Esophagus muscularis mucosa (tissue), 4 donors: ENCODE measurements at regions not wholly inside any gene's neighbourhood (a gene's known extent, or its start where the extent isn't known, plus 50 kb on each side); places are given as distances from the start of the nearest gene placed in this dataset.

Experiments used
- DNase-seq: peaks from one replicate; pipeline ENCODE4 v3.0.0-alpha.2; 2017; ENCODE audit errors: extremely low spot score
- H3K27ac ChIP-seq, 4 donors: fragments of 200-600 bp; sonication (generic); replicated peaks in 1 of 4; 1 replicate in 3 of 4; 2 replicates in 1 of 4; pipeline ENCODE4 v1.5.1; 2016 to 2019; ENCODE audit warnings: mild to moderate bottlenecking in 1 of 4
- H3K27me3 ChIP-seq, 4 donors: fragments of 200-600 bp; sonication (generic); one replicate each; pipeline versions ENCODE4 v1.5.1 to v1.6.0; 2016 to 2019
- H3K36me3 ChIP-seq, 4 donors: fragments of 200-600 bp; sonication (generic); one replicate each; pipeline ENCODE4 v1.5.1; 2016 to 2019
- H3K4me1 ChIP-seq, 4 donors: fragments of 200-600 bp; sonication (generic); one replicate each; pipeline ENCODE4 v1.5.1; 2016 to 2019
- H3K4me3 ChIP-seq, 4 donors: fragments of 200-600 bp; sonication (generic); 1 replicate in 2 of 4; 2 replicates in 2 of 4; pipeline ENCODE4 v1.5.1; 2016 to 2019; ENCODE audit warnings: mild to moderate bottlenecking in 4 of 4, moderate library complexity in 1 of 4
- H3K9me3 ChIP-seq, 4 donors: fragments of 200-600 bp; sonication (generic); 1 replicate in 3 of 4; 2 replicates in 1 of 4; pipeline ENCODE4 v1.5.1; 2016 to 2019
- EP300 ChIP-seq: sonication (generic); formaldehyde crosslinking; IDR thresholded peaks from one replicate; pipeline ENCODE4 v1.6.1; 2017; ENCODE audit warnings: antibody characterized with exemption
- POLR2A ChIP-seq: fragments of 450-650 bp; IDR thresholded peaks from one replicate; pipeline ENCODE4 v1.6.1; 2017; ENCODE audit warnings: antibody characterized with exemption, moderate library complexity, mild to moderate bottlenecking, low read depth
- POLR2AphosphoS5 ChIP-seq, 2 donors: sonication (generic); formaldehyde crosslinking; IDR thresholded peaks; one replicate each; pipeline ENCODE4 v1.6.1; 2017; ENCODE audit warnings: antibody characterized with exemption in 2 of 2
- WGBS: methylation state at CpG from one replicate; pipeline ENCODE4 v1.1.5; 2018; 5-methylcytosine and 5-hydroxymethylcytosine counted together
- intact Hi-C: fragments of 100-400 bp; cut with DNase I; formaldehyde crosslinking; loops from one replicate; pipeline ENCODE4 v1.15.1; 2023
- TF ChIP-seq, protein P1 (sequence below), 3 experiments: fragments of 200-600 bp in 2 of 3; fragments of 450-650 bp in 1 of 3; sonication (generic) in 2 of 3; IDR thresholded peaks; one replicate each; pipeline ENCODE4 v1.5.1; 2017 to 2019; ENCODE audit warnings: antibody characterized with exemption in 3 of 3, mild to moderate bottlenecking in 2 of 3, moderate library complexity in 1 of 3

- no peak for DNase-seq
- intact Hi-C loops = no loop called here
- Histone ChIP-seq H3K9me3 (no peaks in the 10 kb centered on the region), H3K36me3 (no peaks in the 10 kb centered on the region), H3K4me1 (no peaks in the 10 kb centered on the region), H3K27ac (no peak overlapping the region), H3K27me3 (no peaks in the 10 kb centered on the region), H3K4me3 (no peak overlapping the region)
- TF ChIP-seq EP300 (no peak), POLR2A (no peak), POLR2AphosphoS5 (IDR thresholded peaks at IDR 0.05) (no peak)
- TF ChIP-seq, protein P1, sequence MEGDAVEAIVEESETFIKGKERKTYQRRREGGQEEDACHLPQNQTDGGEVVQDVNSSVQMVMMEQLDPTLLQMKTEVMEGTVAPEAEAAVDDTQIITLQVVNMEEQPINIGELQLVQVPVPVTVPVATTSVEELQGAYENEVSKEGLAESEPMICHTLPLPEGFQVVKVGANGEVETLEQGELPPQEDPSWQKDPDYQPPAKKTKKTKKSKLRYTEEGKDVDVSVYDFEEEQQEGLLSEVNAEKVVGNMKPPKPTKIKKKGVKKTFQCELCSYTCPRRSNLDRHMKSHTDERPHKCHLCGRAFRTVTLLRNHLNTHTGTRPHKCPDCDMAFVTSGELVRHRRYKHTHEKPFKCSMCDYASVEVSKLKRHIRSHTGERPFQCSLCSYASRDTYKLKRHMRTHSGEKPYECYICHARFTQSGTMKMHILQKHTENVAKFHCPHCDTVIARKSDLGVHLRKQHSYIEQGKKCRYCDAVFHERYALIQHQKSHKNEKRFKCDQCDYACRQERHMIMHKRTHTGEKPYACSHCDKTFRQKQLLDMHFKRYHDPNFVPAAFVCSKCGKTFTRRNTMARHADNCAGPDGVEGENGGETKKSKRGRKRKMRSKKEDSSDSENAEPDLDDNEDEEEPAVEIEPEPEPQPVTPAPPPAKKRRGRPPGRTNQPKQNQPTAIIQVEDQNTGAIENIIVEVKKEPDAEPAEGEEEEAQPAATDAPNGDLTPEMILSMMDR (IDR thresholded peaks at IDR 0.05) = no peak
- WGBS = 55% methylated on average over 4 of the region's 4 CpGs
Observed at GRCh38 chr11:81072273-81072672, 1631.4 kb upstream of the TENM4 start.

GRCh38 chr11:81071606-81072005 is 1630.8 kb upstream of the TENM4 start:
- TF ChIP-seq POLR2A (no peak), POLR2AphosphoS5 (IDR thresholded peaks at IDR 0.05) (no peak), EP300 (no peak)
- TF ChIP-seq, protein P1 (IDR thresholded peaks at IDR 0.05) = no peak
- intact Hi-C loops = no loop called here
- no peaks in the 10 kb centered on the region for H3K9me3 ChIP-seq
- H3K27ac ChIP-seq = no peak overlapping the region
- 71% methylated on average over 5 of the region's 5 CpGs for WGBS
- no peaks in the 10 kb centered on the region for H3K4me1 ChIP-seq
- no peaks in the 10 kb centered on the region for H3K27me3 ChIP-seq
- no peaks in the 10 kb centered on the region for H3K36me3 ChIP-seq
- H3K4me3 ChIP-seq = no peak overlapping the region
- no peak for DNase-seq

DNA sequence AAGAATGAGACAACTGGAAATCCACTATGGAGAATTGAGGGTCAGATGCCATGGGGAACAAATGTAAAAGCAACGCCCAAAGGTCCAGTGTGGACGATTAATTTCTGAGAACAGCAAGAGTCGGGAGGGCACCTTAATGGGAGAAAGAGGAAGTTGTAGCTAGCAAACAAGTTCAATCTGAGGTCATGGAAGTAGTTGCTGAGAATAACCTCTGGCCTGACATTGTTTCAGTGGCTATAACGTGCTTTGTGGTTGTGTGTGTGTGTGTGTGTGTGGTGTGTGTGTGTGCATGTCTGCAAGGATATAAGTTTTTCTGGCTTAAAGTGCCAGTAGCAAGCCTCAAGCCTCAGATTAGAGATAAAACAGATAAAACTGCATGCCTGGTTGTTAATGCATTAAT is 1630.1 kb upstream of the TENM4 start:
- WGBS = 42% methylated on average over 4 of the region's 4 CpGs
- H3K27me3 ChIP-seq = no peaks in the 10 kb centered on the region
- intact Hi-C loops = no loop called here
- H3K27ac ChIP-seq = no peak overlapping the region
- TF ChIP-seq, protein P1 (IDR thresholded peaks at IDR 0.05) = no peak
- TF ChIP-seq EP300 = no peak
- no peak for TF ChIP-seq POLR2AphosphoS5 (IDR thresholded peaks at IDR 0.05)
- no peak for TF ChIP-seq POLR2A
- no peaks in the 10 kb centered on the region for H3K9me3 ChIP-seq
- no peak overlapping the region for H3K4me3 ChIP-seq
- H3K36me3 ChIP-seq = no peaks in the 10 kb centered on the region
- no peak for DNase-seq
- no peaks in the 10 kb centered on the region for H3K4me1 ChIP-seq

DNA sequence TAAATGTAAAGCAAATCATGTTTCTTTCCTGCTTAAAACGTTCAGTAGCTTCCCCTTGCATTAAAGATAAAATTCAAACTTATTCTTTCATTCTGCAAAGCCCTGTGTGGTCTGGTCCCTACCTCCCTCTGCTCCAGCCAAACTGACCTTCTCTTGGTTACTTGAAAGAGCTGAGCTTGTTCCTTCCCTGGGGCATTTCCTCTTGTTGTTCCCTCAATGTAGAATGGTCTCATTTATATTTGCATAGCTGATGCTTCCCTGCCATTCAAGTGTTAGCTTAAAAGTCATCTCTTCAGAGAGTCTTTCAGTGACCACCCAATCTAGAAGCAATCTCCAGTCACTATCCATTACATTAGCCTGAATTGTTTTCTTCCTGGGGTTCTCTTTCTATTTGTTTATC is 1618.5 kb upstream of the TENM4 start:
- no peaks in the 10 kb centered on the region for H3K9me3 ChIP-seq
- no peaks in the 10 kb centered on the region for H3K27me3 ChIP-seq
- intact Hi-C loops = no loop called here
- no peak for DNase-seq
- 29% methylated on average over 1 of the region's 1 CpG for WGBS
- H3K36me3 ChIP-seq = no peaks in the 10 kb centered on the region
- TF ChIP-seq POLR2AphosphoS5 (IDR thresholded peaks at IDR 0.05) = no peak
- TF ChIP-seq, protein P1 (IDR thresholded peaks at IDR 0.05) = no peak
- TF ChIP-seq EP300 = no peak
- no peak for TF ChIP-seq POLR2A
- H3K4me3 ChIP-seq = no peak overlapping the region
- H3K27ac ChIP-seq = no peak overlapping the region
- H3K4me1 ChIP-seq = no peaks in the 10 kb centered on the region

DNA sequence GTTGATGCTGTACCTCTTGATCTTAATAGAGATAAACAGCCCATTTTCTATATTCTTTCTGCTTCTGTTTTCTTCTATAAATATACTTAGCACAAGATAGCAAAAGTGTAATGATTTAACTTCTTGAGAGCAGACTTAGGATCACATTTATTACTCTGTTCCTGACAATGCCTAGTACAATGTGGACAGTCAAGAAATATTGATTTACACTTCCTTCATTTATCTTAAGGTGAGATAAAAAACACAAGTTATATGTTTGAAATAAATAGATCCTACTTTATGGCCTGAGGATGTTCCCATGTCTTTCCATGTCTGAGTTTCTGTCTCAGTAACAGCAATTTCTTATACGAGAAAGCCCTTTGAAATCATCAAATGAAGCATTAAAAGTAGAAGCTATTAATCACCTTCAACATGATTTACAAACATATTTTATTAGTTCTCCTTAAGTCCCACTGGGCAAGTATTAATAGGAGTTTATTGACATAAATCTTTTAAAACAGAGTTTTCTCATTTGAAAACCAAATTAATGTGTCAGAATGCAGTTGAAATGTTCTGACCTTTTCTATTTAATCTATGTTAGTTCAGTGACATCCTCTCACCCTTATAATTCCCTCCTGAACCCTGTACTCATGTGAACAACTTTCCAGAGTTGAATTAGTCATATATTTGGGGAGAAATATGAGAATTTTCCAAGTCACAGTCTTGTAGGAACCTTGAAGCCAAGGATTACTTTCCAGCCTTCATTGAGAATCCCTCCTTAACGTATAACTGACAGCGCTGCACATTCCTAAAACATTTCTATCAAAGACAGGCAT is 1611.7 kb upstream of the TENM4 start:
- Histone ChIP-seq H3K9me3 (no peaks in the 10 kb centered on the region), H3K4me1 (no peaks in the 10 kb centered on the region), H3K36me3 (no peaks in the 10 kb centered on the region), H3K27me3 (no peaks in the 10 kb centered on the region), H3K4me3 (no peak overlapping the region), H3K27ac (no peak overlapping the region)
- WGBS = 83% methylated on average over 3 of the region's 3 CpGs
- TF ChIP-seq, protein P1 (IDR thresholded peaks at IDR 0.05) = no peak
- TF ChIP-seq EP300 = no peak
- TF ChIP-seq POLR2A = no peak
- TF ChIP-seq POLR2AphosphoS5 (IDR thresholded peaks at IDR 0.05) = no peak
- intact Hi-C loops = no loop called here
- DNase-seq = no peak
